CD14-positive monocyte (primary cell): ENCODE measurements at regions not wholly inside any gene's neighbourhood (a gene's known extent, or its start where the extent isn't known, plus 50 kb on each side); places are given as distances from the start of the nearest gene placed in this dataset.
"Not testable (repeated sequence)": the region's sequence is repeated elsewhere in the genome, so short reads cannot be mapped to it uniquely, and the experiment has no call there.

Source experiments
- DNase-seq, 3 donors: peaks; one replicate each; pipeline ENCODE4 v3.0.0-alpha.2; 2011 to 2022
- H2AFZ ChIP-seq: 2 replicates; pipeline ENCODE4 v1.6.0; 2012; ENCODE audit warnings: mild to moderate bottlenecking, low read depth, low read length, inconsistent platforms; ENCODE audit not compliant: insufficient read depth, poor library complexity, severe bottlenecking
- H3K27ac ChIP-seq, 2 donors: 1 replicate in 1 of 2; 2 replicates in 1 of 2; pipeline ENCODE4 v1.5.1; 2012 to 2013; ENCODE audit warnings: low read length in 2 of 2, control low read depth in 1 of 2, inconsistent platforms in 1 of 2, low read depth in 1 of 2, mild to moderate bottlenecking in 1 of 2
- H3K27me3 ChIP-seq, 2 donors: one replicate each; pipeline versions ENCODE4 v1.6.0 to v1.6.1; 2011 to 2013; ENCODE audit warnings: low read length in 2 of 2; ENCODE audit not compliant: control insufficient read depth in 2 of 2, insufficient read depth in 2 of 2
- H3K36me3 ChIP-seq, 2 donors: replicated peaks in 1 of 2; 1 replicate in 1 of 2; 2 replicates in 1 of 2; pipeline versions ENCODE4 v1.5.1 to v1.6.1; 2012 to 2013; ENCODE audit warnings: low read length in 2 of 2, control low read depth in 1 of 2, inconsistent platforms in 1 of 2, mild to moderate bottlenecking in 1 of 2; ENCODE audit not compliant: insufficient read depth in 2 of 2, control insufficient read depth in 1 of 2
- H3K4me1 ChIP-seq, 2 donors: 1 replicate in 1 of 2; 2 replicates in 1 of 2; pipeline versions ENCODE4 v1.5.1 to v1.6.1; 2012 to 2013; ENCODE audit warnings: low read length in 2 of 2, control low read depth in 1 of 2, inconsistent platforms in 1 of 2, mild to moderate bottlenecking in 1 of 2, moderate library complexity in 1 of 2; ENCODE audit not compliant: insufficient read depth in 2 of 2, control insufficient read depth in 1 of 2
- H3K4me2 ChIP-seq: replicated peaks from 2 replicates; pipeline ENCODE3; 2012; ENCODE audit warnings: low read length, moderate library complexity, mild to moderate bottlenecking; ENCODE audit not compliant: poor library complexity, severe bottlenecking; ENCODE audit errors: extremely low read depth
- H3K4me3 ChIP-seq, 3 experiments: fragments of 200-600 bp in 1 of 3; sonication (generic) in 1 of 3; replicated peaks in 1 of 3; 1 replicate in 2 of 3; 2 replicates in 1 of 3; pipeline ENCODE4 v1.5.1; 2011 to 2013; ENCODE audit warnings: low read length in 3 of 3, mild to moderate bottlenecking in 3 of 3, control low read depth in 2 of 3, low read depth in 2 of 3, inconsistent platforms in 1 of 3, moderate library complexity in 1 of 3
- H3K79me2 ChIP-seq: 2 replicates; pipeline ENCODE4 v1.6.0; 2012; ENCODE audit warnings: mild to moderate bottlenecking, control low read depth, inconsistent platforms, low read length, moderate library complexity; ENCODE audit not compliant: insufficient read depth
- H3K9ac ChIP-seq: 2 replicates; pipeline ENCODE4 v1.6.0; 2017; ENCODE audit warnings: low read length, mild to moderate bottlenecking; ENCODE audit not compliant: insufficient read depth, poor library complexity, severe bottlenecking
- H3K9me3 ChIP-seq, 2 donors: replicated peaks in 1 of 2; 1 replicate in 1 of 2; 2 replicates in 1 of 2; pipeline versions ENCODE4 v1.5.1 to v1.6.1; 2012 to 2013; ENCODE audit warnings: low read length in 2 of 2, control low read depth in 1 of 2; ENCODE audit not compliant: control insufficient read depth in 1 of 2, insufficient read depth in 1 of 2
- H4K20me1 ChIP-seq: 2 replicates; pipeline ENCODE4 v1.6.0; 2012; ENCODE audit warnings: mild to moderate bottlenecking, low read length, control low read depth, moderate library complexity; ENCODE audit not compliant: insufficient read depth
- H3K27ac Mint-ChIP-seq, 7 donors: one replicate each; pipeline ENCODE4 v1.8.0; 2020; ENCODE audit warnings: mild to moderate bottlenecking in 7 of 7, mixed read lengths in 7 of 7, moderate library complexity in 6 of 7, inconsistent platforms in 2 of 7
- H3K27me3 Mint-ChIP-seq, 3 donors: one replicate each; pipeline ENCODE4 v1.8.0; 2021 to 2022; ENCODE audit warnings: low read depth in 3 of 3, mild to moderate bottlenecking in 3 of 3, mixed read lengths in 3 of 3, moderate library complexity in 3 of 3, inconsistent platforms in 1 of 3
- H3K36me3 Mint-ChIP-seq, 2 donors: one replicate each; pipeline ENCODE4 v1.8.0; 2020; ENCODE audit warnings: mixed read lengths in 2 of 2, inconsistent platforms in 1 of 2, mild to moderate bottlenecking in 1 of 2
- H3K4me1 Mint-ChIP-seq: one replicate; pipeline ENCODE4 v1.8.0; 2020; ENCODE audit warnings: mild to moderate bottlenecking, mixed read lengths
- H3K4me3 Mint-ChIP-seq, 2 donors: one replicate each; pipeline ENCODE4 v1.8.0; 2020; ENCODE audit warnings: mild to moderate bottlenecking in 2 of 2, mixed read lengths in 2 of 2, moderate library complexity in 1 of 2
- H3K9me3 Mint-ChIP-seq, 7 donors: one replicate each; pipeline ENCODE4 v1.8.0; 2020 to 2022; ENCODE audit warnings: mixed read lengths in 7 of 7, mild to moderate bottlenecking in 6 of 7, moderate library complexity in 6 of 7, inconsistent platforms in 2 of 7
- WGBS: methylation state at CpG from one replicate; pipeline ENCODE4 v1.1.5; 2013; ENCODE audit warnings: missing lambda C conversion rate; ENCODE audit not compliant: insufficient coverage; 5-methylcytosine and 5-hydroxymethylcytosine counted together
- intact Hi-C, 2 donors: fragments of 100-400 bp; cut with micrococcal nuclease; formaldehyde crosslinking; loops; one replicate each; pipeline versions ENCODE4 v1.15.0 to v1.15.1; 2023
- TF ChIP-seq, protein P1 (sequence below): fragments of 200-600 bp; IDR thresholded peaks from one replicate; pipeline ENCODE4 v1.8.0; 2022; ENCODE audit warnings: antibody characterized with exemption, mild to moderate bottlenecking

DNA sequence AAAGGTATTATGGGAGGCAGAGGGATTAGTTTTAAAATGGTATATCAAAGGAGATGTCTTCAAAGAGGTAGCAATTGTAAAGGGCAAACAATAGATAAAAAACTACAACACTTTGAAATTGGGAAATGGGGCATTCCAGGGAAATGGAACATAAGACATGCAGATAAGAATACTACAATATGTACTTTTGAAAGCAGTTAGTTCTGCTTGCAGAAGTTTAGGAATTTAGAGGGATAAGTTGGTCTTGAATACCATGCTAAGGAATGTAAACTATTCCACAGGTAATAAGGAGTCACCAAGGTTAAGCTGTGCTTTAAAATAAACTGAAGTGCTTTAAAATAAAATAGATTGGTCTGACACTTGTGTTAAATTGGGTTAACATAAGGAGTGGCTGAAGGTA lies 571.7 kb upstream of the ACVR2A start:
- Mint-ChIP-seq H3K27me3 (no peaks in the 10 kb centered on the region), H3K4me1 (no peaks in the 10 kb centered on the region), H3K9me3 (peaks cover 14 to 23% (median 16%) of the 10 kb centered on the region in 7 donors), H3K4me3 (no peak overlapping the region), H3K36me3 (no peaks in the 10 kb centered on the region), H3K27ac (no peak overlapping the region)
- Histone ChIP-seq H3K27ac (no peak overlapping the region), H4K20me1 (no peaks in the 10 kb centered on the region), H3K4me1 (no peaks in the 10 kb centered on the region), H3K36me3 (no peaks in the 10 kb centered on the region), H3K9me3 (peaks cover 16 to 17% of the 10 kb centered on the region in 2 donors), H3K79me2 (no peaks in the 10 kb centered on the region), H3K4me2 (no peak overlapping the region), H3K9ac (no peak overlapping the region), H2AFZ (no peak overlapping the region), H3K27me3 (no peaks in the 10 kb centered on the region), H3K4me3 (no peak overlapping the region)
- DNase-seq: no peak
- intact Hi-C loops: no loop called here
- TF ChIP-seq, protein P1, sequence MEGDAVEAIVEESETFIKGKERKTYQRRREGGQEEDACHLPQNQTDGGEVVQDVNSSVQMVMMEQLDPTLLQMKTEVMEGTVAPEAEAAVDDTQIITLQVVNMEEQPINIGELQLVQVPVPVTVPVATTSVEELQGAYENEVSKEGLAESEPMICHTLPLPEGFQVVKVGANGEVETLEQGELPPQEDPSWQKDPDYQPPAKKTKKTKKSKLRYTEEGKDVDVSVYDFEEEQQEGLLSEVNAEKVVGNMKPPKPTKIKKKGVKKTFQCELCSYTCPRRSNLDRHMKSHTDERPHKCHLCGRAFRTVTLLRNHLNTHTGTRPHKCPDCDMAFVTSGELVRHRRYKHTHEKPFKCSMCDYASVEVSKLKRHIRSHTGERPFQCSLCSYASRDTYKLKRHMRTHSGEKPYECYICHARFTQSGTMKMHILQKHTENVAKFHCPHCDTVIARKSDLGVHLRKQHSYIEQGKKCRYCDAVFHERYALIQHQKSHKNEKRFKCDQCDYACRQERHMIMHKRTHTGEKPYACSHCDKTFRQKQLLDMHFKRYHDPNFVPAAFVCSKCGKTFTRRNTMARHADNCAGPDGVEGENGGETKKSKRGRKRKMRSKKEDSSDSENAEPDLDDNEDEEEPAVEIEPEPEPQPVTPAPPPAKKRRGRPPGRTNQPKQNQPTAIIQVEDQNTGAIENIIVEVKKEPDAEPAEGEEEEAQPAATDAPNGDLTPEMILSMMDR: no peak

DNA sequence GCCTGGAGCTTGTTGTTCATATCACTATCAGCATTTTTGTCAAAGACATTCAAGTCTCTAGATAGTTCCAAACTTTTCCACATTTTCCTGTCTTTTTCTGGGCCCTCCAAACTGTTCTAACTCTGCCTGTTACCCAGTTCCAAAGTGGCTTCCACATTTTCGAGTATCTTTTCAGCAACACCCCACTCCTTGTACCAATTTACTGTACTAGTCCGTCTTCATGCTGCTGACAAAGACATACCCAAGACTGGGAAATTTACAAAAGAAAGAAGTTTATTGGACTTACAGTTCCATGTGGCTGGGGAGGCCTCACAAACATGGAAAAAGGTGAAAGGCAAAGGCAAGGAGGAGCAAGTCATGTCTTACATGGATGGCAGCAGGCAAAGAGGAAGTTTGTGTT lies 575.2 kb upstream of the ACVR2A start:
- H3K36me3 Mint-ChIP-seq, DNase-seq, H3K27ac ChIP-seq, H3K36me3 ChIP-seq, H2AFZ ChIP-seq, H3K27ac Mint-ChIP-seq, intact Hi-C loops, H3K4me3 ChIP-seq, H3K9ac ChIP-seq, H3K27me3 ChIP-seq, H3K79me2 ChIP-seq, H3K4me1 Mint-ChIP-seq, H3K4me1 ChIP-seq, H3K4me2 ChIP-seq, H4K20me1 ChIP-seq, H3K4me3 Mint-ChIP-seq, H3K27me3 Mint-ChIP-seq: not testable (repeated sequence)
- no CpG with 5 or more reads among the region's 2 CpGs for WGBS
- H3K9me3 ChIP-seq: peaks cover 20 to 24% of the 10 kb centered on the region in 2 donors
- H3K9me3 Mint-ChIP-seq: peaks cover 13 to 25% (median 17%) of the 10 kb centered on the region in 7 donors
